ENCODE measurements at regions not wholly inside any gene's neighbourhood (a gene's known extent, or its start where the extent isn't known, plus 50 kb on each side); places are given as distances from the start of the nearest gene placed in this dataset.

DNA sequence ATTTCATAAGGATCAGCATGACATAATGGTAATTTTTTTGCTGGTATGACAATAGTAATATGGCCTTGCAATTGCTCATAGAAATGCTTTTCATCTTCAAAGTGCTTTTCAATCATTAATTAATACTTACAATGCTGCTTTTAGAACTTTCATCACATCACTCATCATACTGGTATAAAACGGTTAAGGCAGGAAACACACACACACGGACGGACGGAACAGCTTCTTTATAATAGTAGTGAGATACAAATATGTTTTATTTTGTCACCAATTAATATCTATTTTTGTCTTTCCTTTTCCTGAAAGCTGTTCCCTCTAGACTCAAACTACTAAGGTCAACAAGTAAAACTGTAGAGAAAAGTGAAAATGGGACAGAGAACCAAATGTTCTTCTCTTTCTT, 353.9 kb upstream of the PKN2 start:
- TF ChIP-seq CTCF (IDR thresholded peaks at IDR 0.05; ENCODE audit: low read length) (no peak), EZH2 (IDR thresholded peaks at IDR 0.05; ENCODE audit: borderline replicate concordance, low read length) (no peak)

Data from OCI-LY1 (cell line).